PC-3 (cell line): ENCODE measurements at regions not wholly inside any gene's neighbourhood (a gene's known extent, or its start where the extent isn't known, plus 50 kb on each side); places are given as distances from the start of the nearest gene placed in this dataset.

Source experiments
- ATAC-seq: fragments of 200-7000 bp; cut with Tn5 transposase; 2 replicates; pipeline ENCODE4 v1.9.1; 2020; ENCODE audit warnings: mild to moderate bottlenecking, moderate library complexity
- BruUV-seq: library from RNA; stranded (reverse); fragments of 400-500 nt; replicated peaks from 2 replicates; lab custom pipeline; 2021; lab: Mats Ljungman, UMichigan
- CTCF ChIA-PET: fragments of 300-600 bp; sonication (Branson Sonifier 250); formaldehyde crosslinking; loops from one replicate; lab custom pipeline; 2022; ENCODE audit warnings: antibody characterized with exemption; lab: Charles Lee
- POLR2A ChIA-PET: fragments of 300-600 bp; sonication (Branson Sonifier 250); formaldehyde crosslinking; loops from one replicate; lab custom pipeline; 2022; ENCODE audit warnings: antibody characterized with exemption; ENCODE audit not compliant: unreplicated experiment; lab: Charles Lee
- DNase-seq: peaks from one replicate; pipeline ENCODE4 v3.0.0-alpha.2; 2015
- H2AFZ ChIP-seq: fragments of 300-600 bp; sonication (generic); 2 replicates; pipeline ENCODE4 v1.6.0; 2016; ENCODE audit warnings: antibody characterized with exemption, low read length
- H3F3A ChIP-seq: fragments of 300-600 bp; sonication (generic); one replicate; pipeline ENCODE4 v1.6.0; 2017; ENCODE audit warnings: antibody characterized with exemption, low read length, control low read depth, mild to moderate bottlenecking; ENCODE audit not compliant: unreplicated experiment
- H3K27ac ChIP-seq: fragments of 300-600 bp; sonication (generic); 2 replicates; pipeline ENCODE4 v1.5.1; 2016; ENCODE audit warnings: mild to moderate bottlenecking, low read length
- H3K27me3 ChIP-seq: fragments of 300-600 bp; sonication (generic); 2 replicates; pipeline ENCODE4 v1.6.1; 2016; ENCODE audit warnings: low read length, mixed read lengths
- H3K36me3 ChIP-seq: fragments of 300-600 bp; sonication (generic); 2 replicates; pipeline ENCODE4 v1.6.1; 2016; ENCODE audit warnings: low read depth, mixed run types, low read length, mixed read lengths
- H3K4me1 ChIP-seq: fragments of 300-600 bp; sonication (generic); 2 replicates; pipeline ENCODE4 v1.5.1; 2016; ENCODE audit warnings: low read length; ENCODE audit not compliant: insufficient read depth
- H3K4me2 ChIP-seq: fragments of 300-600 bp; sonication (generic); 2 replicates; pipeline ENCODE4 v1.6.0; 2016; ENCODE audit warnings: low read length
- H3K4me3 ChIP-seq: fragments of 300-600 bp; sonication (generic); 2 replicates; pipeline ENCODE4 v1.5.1; 2016; ENCODE audit warnings: mild to moderate bottlenecking, low read length, mixed read lengths
- H3K79me2 ChIP-seq: fragments of 300-600 bp; sonication (generic); 2 replicates; pipeline ENCODE4 v1.6.1; 2017; ENCODE audit warnings: low read length, mixed read lengths
- H3K9ac ChIP-seq: fragments of 300-600 bp; sonication (generic); 2 replicates; pipeline ENCODE4 v1.6.0; 2016; ENCODE audit warnings: mild to moderate bottlenecking, low read length
- H3K9me2 ChIP-seq: fragments of 300-600 bp; sonication (generic); replicated peaks from 2 replicates; pipeline ENCODE4 v1.6.1; 2016; ENCODE audit warnings: mixed run types, low read length, mixed read lengths
- H3K9me3 ChIP-seq: fragments of 300-600 bp; sonication (generic); 2 replicates; pipeline ENCODE4 v1.6.1; 2016; ENCODE audit warnings: low read length, mixed read lengths
- H4K20me1 ChIP-seq: fragments of 300-600 bp; sonication (generic); 2 replicates; pipeline ENCODE4 v1.6.1; 2016; ENCODE audit warnings: low read length, mixed read lengths
- CTCF ChIP-seq: fragments of 300-600 bp; sonication (generic); conservative IDR thresholded peaks from 2 replicates; pipeline ENCODE4 v1.5.1; 2017; ENCODE audit warnings: antibody characterized with exemption, low read depth, mild to moderate bottlenecking, low read length
- EZH2 ChIP-seq: fragments of 300-600 bp; sonication (generic); IDR thresholded peaks from one replicate; pipeline ENCODE4 v1.6.1; 2017; ENCODE audit warnings: antibody characterized with exemption, mild to moderate bottlenecking, low read length; ENCODE audit not compliant: unreplicated experiment
- EZH2phosphoT487 ChIP-seq: fragments of 300-600 bp; sonication (generic); IDR thresholded peaks from 2 replicates; pipeline ENCODE4 v1.6.1; 2018; ENCODE audit warnings: mild to moderate bottlenecking, antibody characterized with exemption, low read length, borderline replicate concordance
- intact Hi-C: fragments of 100-400 bp; cut with micrococcal nuclease; formaldehyde crosslinking; loops from 2 replicates; pipeline ENCODE4 v1.9.0; 2023

GRCh38 chr2:41496908-41497307, 550.9 kb upstream of the PKDCC start:
- Histone ChIP-seq H3K9me3 (peaks cover 46% of the 10 kb centered on the region), H3K9ac (no peak overlapping the region), H4K20me1 (no peaks in the 10 kb centered on the region), H3K27me3 (no peaks in the 10 kb centered on the region), H3F3A (no peaks in the 10 kb centered on the region), H3K27ac (no peak overlapping the region), H3K4me2 (no peak overlapping the region), H2AFZ (no peak overlapping the region), H3K4me1 (no peaks in the 10 kb centered on the region), H3K36me3 (no peaks in the 10 kb centered on the region; the same call in 1 of the 2 replicates), H3K4me3 (no peak overlapping the region), H3K79me2 (no peaks in the 10 kb centered on the region), H3K9me2 (no peaks in the 10 kb centered on the region)
- intact Hi-C loops: no loop called here
- BruUV-seq: no TSS peak
- DNase-seq (peak; percentile 2), ATAC-seq (no peak)
- POLR2A ChIA-PET: no interaction called here
- TF ChIP-seq CTCF (peak; percentile 47; the same call in 1 of the 2 replicates), EZH2 (no peak)
- CTCF ChIA-PET: no interaction called here

GRCh38 chr2:41498781-41499180, 549.0 kb upstream of the PKDCC start:
- Histone ChIP-seq H3K27ac (no peak overlapping the region), H3K9me2 (no peaks in the 10 kb centered on the region), H3F3A (no peaks in the 10 kb centered on the region), H3K9me3 (peaks cover 44% of the 10 kb centered on the region), H2AFZ (no peak overlapping the region), H3K9ac (no peak overlapping the region), H3K27me3 (no peaks in the 10 kb centered on the region), H3K4me3 (no peak overlapping the region), H3K4me2 (no peak overlapping the region), H3K79me2 (no peaks in the 10 kb centered on the region), H3K36me3 (no peaks in the 10 kb centered on the region; the same call in 1 of the 2 replicates), H4K20me1 (no peaks in the 10 kb centered on the region), H3K4me1 (no peaks in the 10 kb centered on the region)
- intact Hi-C loops: no loop called here
- TF ChIP-seq CTCF: no peak
- TF ChIP-seq EZH2: no peak
- no peak for TF ChIP-seq EZH2phosphoT487
- POLR2A ChIA-PET: no interaction called here
- CTCF ChIA-PET: no interaction called here
- DNase-seq: no peak
- no peak for ATAC-seq
- BruUV-seq: no TSS peak

- BruUV-seq: no TSS peak
- Histone ChIP-seq H3K9me2 (no peaks in the 10 kb centered on the region), H3K4me2 (no peak overlapping the region), H4K20me1 (no peaks in the 10 kb centered on the region), H3K79me2 (no peaks in the 10 kb centered on the region), H3K4me1 (no peaks in the 10 kb centered on the region), H3F3A (no peaks in the 10 kb centered on the region), H3K9ac (no peak overlapping the region), H3K27me3 (no peaks in the 10 kb centered on the region), H2AFZ (no peak overlapping the region), H3K9me3 (peaks cover 25% of the 10 kb centered on the region), H3K36me3 (no peaks in the 10 kb centered on the region; the same call in 1 of the 2 replicates), H3K27ac (no peak overlapping the region), H3K4me3 (no peak overlapping the region)
- ChIA-PET CTCF (no interaction called here), POLR2A (no interaction called here)
- ATAC-seq (no peak), DNase-seq (peak; percentile 2)
- TF ChIP-seq EZH2phosphoT487: no peak
- no peak for TF ChIP-seq EZH2
- no peak for TF ChIP-seq CTCF
- intact Hi-C loops: no loop called here
These were observed 546.9 kb upstream of the PKDCC start for GRCh38 chr2:41500895-41501294.
